Mesothelial cell of epicardium (in vitro differentiated cells): ENCODE measurements at regions not wholly inside any gene's neighbourhood (a gene's known extent, or its start where the extent isn't known, plus 50 kb on each side); places are given as distances from the start of the nearest gene placed in this dataset.
A peak's percentile ranks its signal among the peaks of the same experiment; 100 is the strongest.

ENCODE experiments used
- DNase-seq, 2 experiments: peaks; one replicate each; pipeline ENCODE4 v3.0.0; 2021; ENCODE audit warnings: low spot score in 2 of 2; ENCODE audit not compliant: unreplicated experiment in 2 of 2
- H3K27ac Mint-ChIP-seq: 2 replicates; pipeline ENCODE4 v1.8.0; 2021; ENCODE audit warnings: mixed read lengths
- H3K27me3 Mint-ChIP-seq: 2 replicates; pipeline ENCODE4 v1.8.0; 2021; ENCODE audit warnings: low read depth, mixed read lengths
- H3K36me3 Mint-ChIP-seq: 2 replicates; pipeline ENCODE4 v1.8.0; 2021; ENCODE audit warnings: mixed read lengths
- H3K4me1 Mint-ChIP-seq: 2 replicates; pipeline ENCODE4 v1.8.0; 2021; ENCODE audit warnings: mixed read lengths
- H3K4me3 Mint-ChIP-seq: 2 replicates; pipeline ENCODE4 v1.8.0; 2021; ENCODE audit warnings: mild to moderate bottlenecking, moderate library complexity, mixed read lengths
- H3K9me3 Mint-ChIP-seq: 2 replicates; pipeline ENCODE4 v1.8.0; 2021; ENCODE audit warnings: mixed read lengths
- TF ChIP-seq, protein P1 (sequence below): fragments of 200-600 bp; sonication (generic); IDR thresholded peaks from one replicate; pipeline ENCODE4 v1.5.0; 2021; ENCODE audit warnings: antibody characterized with exemption; ENCODE audit not compliant: unreplicated experiment

GRCh38 chr12:116368196-116369194 is 91.0 kb upstream of the MED13L start:
- H3K9me3 Mint-ChIP-seq = no peaks in the 10 kb centered on the region
- H3K4me3 Mint-ChIP-seq = no peak overlapping the region
- H3K27ac Mint-ChIP-seq = peak overlapping the region; percentile 57
- no peak for DNase-seq
- peaks cover 22% of the 10 kb centered on the region for H3K4me1 Mint-ChIP-seq
- peaks cover 4% of the 10 kb centered on the region for H3K27me3 Mint-ChIP-seq
- TF ChIP-seq, protein P1, sequence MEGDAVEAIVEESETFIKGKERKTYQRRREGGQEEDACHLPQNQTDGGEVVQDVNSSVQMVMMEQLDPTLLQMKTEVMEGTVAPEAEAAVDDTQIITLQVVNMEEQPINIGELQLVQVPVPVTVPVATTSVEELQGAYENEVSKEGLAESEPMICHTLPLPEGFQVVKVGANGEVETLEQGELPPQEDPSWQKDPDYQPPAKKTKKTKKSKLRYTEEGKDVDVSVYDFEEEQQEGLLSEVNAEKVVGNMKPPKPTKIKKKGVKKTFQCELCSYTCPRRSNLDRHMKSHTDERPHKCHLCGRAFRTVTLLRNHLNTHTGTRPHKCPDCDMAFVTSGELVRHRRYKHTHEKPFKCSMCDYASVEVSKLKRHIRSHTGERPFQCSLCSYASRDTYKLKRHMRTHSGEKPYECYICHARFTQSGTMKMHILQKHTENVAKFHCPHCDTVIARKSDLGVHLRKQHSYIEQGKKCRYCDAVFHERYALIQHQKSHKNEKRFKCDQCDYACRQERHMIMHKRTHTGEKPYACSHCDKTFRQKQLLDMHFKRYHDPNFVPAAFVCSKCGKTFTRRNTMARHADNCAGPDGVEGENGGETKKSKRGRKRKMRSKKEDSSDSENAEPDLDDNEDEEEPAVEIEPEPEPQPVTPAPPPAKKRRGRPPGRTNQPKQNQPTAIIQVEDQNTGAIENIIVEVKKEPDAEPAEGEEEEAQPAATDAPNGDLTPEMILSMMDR = no peak
- no peaks in the 10 kb centered on the region for H3K36me3 Mint-ChIP-seq

DNA sequence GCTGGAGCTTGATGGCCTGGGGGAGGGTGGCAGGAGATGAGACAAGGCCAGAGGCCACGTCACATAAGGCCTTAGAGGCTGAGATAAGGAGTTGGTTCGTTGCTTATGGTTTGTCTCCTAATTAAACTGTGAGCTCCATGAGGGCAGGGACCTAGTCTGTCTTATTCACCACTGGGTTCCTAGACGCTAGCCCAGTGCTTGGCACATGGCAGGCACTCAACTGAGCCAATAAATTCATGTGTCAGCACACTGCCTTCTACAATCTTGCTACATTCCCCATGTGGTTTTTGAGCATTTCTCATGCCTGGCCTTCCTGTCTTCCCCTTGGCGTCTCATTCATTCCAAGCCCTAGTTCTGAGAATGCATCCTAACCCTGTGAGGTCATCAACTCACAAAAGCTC is 92.5 kb upstream of the MED13L start:
- TF ChIP-seq, protein P1 = no peak
- no peak overlapping the region for H3K27ac Mint-ChIP-seq
- no peak overlapping the region for H3K4me3 Mint-ChIP-seq
- peaks cover 23% of the 10 kb centered on the region for H3K4me1 Mint-ChIP-seq
- DNase-seq = no peak
- H3K9me3 Mint-ChIP-seq = no peaks in the 10 kb centered on the region
- H3K36me3 Mint-ChIP-seq = no peaks in the 10 kb centered on the region
- H3K27me3 Mint-ChIP-seq = peaks cover 12% of the 10 kb centered on the region

DNA sequence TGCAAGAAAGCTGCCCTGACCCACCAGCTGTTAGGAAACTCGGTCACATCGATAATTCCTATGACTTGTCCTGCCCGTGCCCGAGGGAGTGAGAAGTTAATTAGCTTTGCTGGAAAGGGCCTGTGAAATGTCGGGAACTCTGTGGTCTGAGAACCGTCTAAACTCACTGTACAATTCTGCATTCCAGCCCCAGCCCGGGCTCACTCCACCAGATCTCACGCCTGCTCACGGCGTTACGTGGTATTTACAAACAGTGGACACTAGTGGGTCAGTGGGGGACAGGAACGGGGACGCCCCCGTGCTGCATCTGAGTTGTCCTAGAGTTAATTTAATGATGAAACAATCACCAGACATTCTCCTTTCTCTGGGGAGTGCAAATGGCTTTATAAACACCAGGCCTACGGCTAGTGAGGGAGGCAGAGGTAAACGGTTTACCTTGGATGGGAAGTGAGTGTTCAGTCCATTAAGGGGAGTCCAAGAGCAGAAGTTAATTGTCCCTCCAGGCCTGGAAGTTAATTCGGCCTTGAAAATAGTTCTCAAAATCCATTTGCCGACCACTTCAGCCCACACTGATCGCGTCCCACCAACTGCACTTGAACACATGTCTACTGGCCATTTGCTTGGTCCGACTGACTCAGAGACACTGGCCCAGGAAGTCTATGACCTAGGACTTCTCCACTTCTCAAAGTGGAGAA is 93.5 kb upstream of the MED13L start:
- H3K27ac Mint-ChIP-seq = no peak overlapping the region
- H3K4me3 Mint-ChIP-seq = no peak overlapping the region
- H3K9me3 Mint-ChIP-seq = no peaks in the 10 kb centered on the region
- peaks cover 16% of the 10 kb centered on the region for H3K27me3 Mint-ChIP-seq
- TF ChIP-seq, protein P1 = no peak
- H3K36me3 Mint-ChIP-seq = no peaks in the 10 kb centered on the region
- no peak for DNase-seq
- peaks cover 26% of the 10 kb centered on the region for H3K4me1 Mint-ChIP-seq

DNA sequence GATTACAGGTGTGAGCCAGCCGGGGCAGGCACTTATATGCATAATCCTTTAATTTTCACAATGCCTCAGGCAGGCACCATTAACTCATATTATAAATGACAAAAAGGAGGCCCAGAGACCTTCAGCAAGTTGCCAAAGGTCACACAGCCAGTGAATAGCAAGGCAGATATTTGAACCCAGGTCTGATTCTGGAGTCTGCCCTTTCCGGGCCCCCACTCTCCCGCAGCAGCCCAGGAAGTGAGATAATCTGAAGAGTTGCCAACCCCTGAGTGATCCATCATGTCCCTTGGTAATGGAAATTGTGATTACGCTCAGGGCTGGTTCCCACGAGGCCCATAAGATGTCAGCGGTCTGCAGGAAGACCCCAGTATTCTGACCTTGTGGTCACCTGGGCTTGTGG is 95.3 kb upstream of the MED13L start:
- no peaks in the 10 kb centered on the region for H3K9me3 Mint-ChIP-seq
- DNase-seq = no peak
- no peak overlapping the region for H3K4me3 Mint-ChIP-seq
- H3K36me3 Mint-ChIP-seq = no peaks in the 10 kb centered on the region
- peaks cover 22% of the 10 kb centered on the region for H3K27me3 Mint-ChIP-seq
- peak overlapping the region; percentile 4 for H3K27ac Mint-ChIP-seq
- TF ChIP-seq, protein P1 = no peak
- peaks cover 43% of the 10 kb centered on the region for H3K4me1 Mint-ChIP-seq

- TF ChIP-seq, protein P1 = no peak
- no peaks in the 10 kb centered on the region for H3K9me3 Mint-ChIP-seq
- H3K4me3 Mint-ChIP-seq = no peak overlapping the region
- peak overlapping the region; percentile 4 for H3K27ac Mint-ChIP-seq
- no peak for DNase-seq
- peaks cover 41% of the 10 kb centered on the region for H3K4me1 Mint-ChIP-seq
- H3K27me3 Mint-ChIP-seq = peaks cover 28% of the 10 kb centered on the region
- no peaks in the 10 kb centered on the region for H3K36me3 Mint-ChIP-seq
Measured at GRCh38 chr12:116373572-116374206, 96.2 kb upstream of the MED13L start.
